ENCODE measurements at regions not wholly inside any gene's neighbourhood (a gene's known extent, or its start where the extent isn't known, plus 50 kb on each side); places are given as distances from the start of the nearest gene placed in this dataset.

DNA sequence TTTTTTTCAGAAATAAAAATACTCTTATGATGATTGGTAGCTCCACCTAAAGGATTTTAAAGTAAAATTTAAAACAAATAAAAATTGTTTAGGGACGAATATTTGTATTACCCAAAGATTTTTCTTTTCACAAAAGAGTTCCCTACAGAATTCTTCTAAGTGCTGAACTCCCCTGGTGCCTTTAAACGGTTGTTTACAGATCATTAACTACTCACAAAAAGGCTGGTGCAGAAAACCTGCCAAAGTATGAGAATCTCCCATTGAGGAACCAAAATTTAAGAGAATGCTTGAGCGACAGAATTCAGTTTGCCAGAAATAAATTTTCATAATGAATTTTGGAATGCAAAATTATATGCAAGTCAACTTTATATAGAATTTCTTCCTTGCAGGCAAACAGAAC is 497.8 kb upstream of the NR2F2 start:
- Histone ChIP-seq H3K36me3 (ENCODE audit: insufficient read depth, low read length) (no peaks in the 10 kb centered on the region), H2AFZ (ENCODE audit: low read depth, low read length) (no peak overlapping the region), H3K4me1 (ENCODE audit: insufficient read depth, low read length) (no peaks in the 10 kb centered on the region), H4K20me1 (ENCODE audit: insufficient read depth, low read length) (no peaks in the 10 kb centered on the region), H3K9me3 (ENCODE audit: insufficient read depth, low read length, severe bottlenecking) (no peaks in the 10 kb centered on the region), H3K9ac (ENCODE audit: low read depth, low read length) (no peak overlapping the region), H3K27ac (ENCODE audit: low read length) (no peak overlapping the region), H3K4me3 (ENCODE audit: low read depth in 1 of 2, low read length in 2 of 2) (no peak overlapping the region), H3K4me2 (ENCODE audit: insufficient read depth, low read length) (no peak overlapping the region), H3K79me2 (ENCODE audit: insufficient read depth, low read length) (no peaks in the 10 kb centered on the region), H3K27me3 (ENCODE audit: insufficient read depth, low read length, poor library complexity) (no peaks in the 10 kb centered on the region)
- no peak for DNase-seq
- TF ChIP-seq EZH2 (IDR thresholded peaks at IDR 0.05; ENCODE audit: borderline replicate concordance, low read depth, low read length, severe bottlenecking) = no peak
- TF ChIP-seq, protein P1, sequence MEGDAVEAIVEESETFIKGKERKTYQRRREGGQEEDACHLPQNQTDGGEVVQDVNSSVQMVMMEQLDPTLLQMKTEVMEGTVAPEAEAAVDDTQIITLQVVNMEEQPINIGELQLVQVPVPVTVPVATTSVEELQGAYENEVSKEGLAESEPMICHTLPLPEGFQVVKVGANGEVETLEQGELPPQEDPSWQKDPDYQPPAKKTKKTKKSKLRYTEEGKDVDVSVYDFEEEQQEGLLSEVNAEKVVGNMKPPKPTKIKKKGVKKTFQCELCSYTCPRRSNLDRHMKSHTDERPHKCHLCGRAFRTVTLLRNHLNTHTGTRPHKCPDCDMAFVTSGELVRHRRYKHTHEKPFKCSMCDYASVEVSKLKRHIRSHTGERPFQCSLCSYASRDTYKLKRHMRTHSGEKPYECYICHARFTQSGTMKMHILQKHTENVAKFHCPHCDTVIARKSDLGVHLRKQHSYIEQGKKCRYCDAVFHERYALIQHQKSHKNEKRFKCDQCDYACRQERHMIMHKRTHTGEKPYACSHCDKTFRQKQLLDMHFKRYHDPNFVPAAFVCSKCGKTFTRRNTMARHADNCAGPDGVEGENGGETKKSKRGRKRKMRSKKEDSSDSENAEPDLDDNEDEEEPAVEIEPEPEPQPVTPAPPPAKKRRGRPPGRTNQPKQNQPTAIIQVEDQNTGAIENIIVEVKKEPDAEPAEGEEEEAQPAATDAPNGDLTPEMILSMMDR (IDR thresholded peaks at IDR 0.05; ENCODE audit: borderline replicate concordance, extremely low read depth, low read length, poor library complexity, severe bottlenecking) = no peak
- ATAC-seq (ENCODE audit: insufficient read depth, low read depth) = no peak

DNA sequence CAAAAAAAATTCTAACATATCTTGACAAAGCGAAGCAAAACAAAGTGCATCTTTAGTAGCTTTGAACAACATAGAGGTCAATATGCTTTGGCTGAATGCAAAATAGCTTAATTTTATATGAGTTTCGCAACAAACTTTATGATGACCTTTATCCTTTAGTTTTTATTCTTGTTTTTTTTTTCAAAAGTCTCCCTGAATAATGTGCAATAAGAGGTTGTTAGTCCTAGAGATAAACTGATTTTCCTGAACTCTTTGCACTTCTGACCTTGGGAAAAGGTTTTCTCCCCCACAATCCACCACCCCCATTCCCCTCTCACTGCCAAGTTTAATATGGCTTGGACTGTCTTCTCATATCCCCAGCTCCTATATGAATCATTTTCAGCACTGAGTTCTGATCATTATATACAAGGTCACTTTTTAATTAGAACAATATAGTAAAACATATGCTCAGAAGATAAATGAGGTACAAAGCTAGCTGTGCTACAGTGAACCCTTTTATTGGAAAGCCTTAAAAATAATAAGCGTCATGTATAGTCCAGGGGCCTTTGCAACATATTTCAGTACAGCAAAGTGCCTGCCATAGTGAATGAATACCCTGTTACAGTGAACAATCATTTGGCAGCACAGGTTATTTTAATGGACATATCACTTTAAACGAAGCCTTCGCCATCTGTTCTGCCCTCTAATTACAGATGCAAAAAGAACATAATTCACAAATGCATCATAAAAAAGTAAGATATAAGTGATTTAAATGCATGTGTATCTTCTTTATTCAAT is 496.3 kb upstream of the NR2F2 start:
- H3K36me3 ChIP-seq (ENCODE audit: insufficient read depth, low read length) = no peaks in the 10 kb centered on the region
- peaks cover 5% of the 10 kb centered on the region for H3K4me1 ChIP-seq (ENCODE audit: insufficient read depth, low read length)
- H2AFZ ChIP-seq (ENCODE audit: low read depth, low read length) = no peak overlapping the region
- DNase-seq (no peak), ATAC-seq (ENCODE audit: insufficient read depth, low read depth) (no peak)
- no peaks in the 10 kb centered on the region for H4K20me1 ChIP-seq (ENCODE audit: insufficient read depth, low read length)
- no peaks in the 10 kb centered on the region for H3K79me2 ChIP-seq (ENCODE audit: insufficient read depth, low read length)
- H3K4me3 ChIP-seq (ENCODE audit: low read depth in 1 of 2, low read length in 2 of 2) = no peak overlapping the region
- no peak for TF ChIP-seq EZH2 (IDR thresholded peaks at IDR 0.05; ENCODE audit: borderline replicate concordance, low read depth, low read length, severe bottlenecking)
- TF ChIP-seq, protein P1 (IDR thresholded peaks at IDR 0.05; ENCODE audit: borderline replicate concordance, extremely low read depth, low read length, poor library complexity, severe bottlenecking) = no peak
- no peak overlapping the region for H3K27ac ChIP-seq (ENCODE audit: low read length)
- no peaks in the 10 kb centered on the region for H3K9me3 ChIP-seq (ENCODE audit: insufficient read depth, low read length, severe bottlenecking)
- no peaks in the 10 kb centered on the region for H3K27me3 ChIP-seq (ENCODE audit: insufficient read depth, low read length, poor library complexity)
- no peak overlapping the region for H3K4me2 ChIP-seq (ENCODE audit: insufficient read depth, low read length)
- H3K9ac ChIP-seq (ENCODE audit: low read depth, low read length) = no peak overlapping the region

DNA sequence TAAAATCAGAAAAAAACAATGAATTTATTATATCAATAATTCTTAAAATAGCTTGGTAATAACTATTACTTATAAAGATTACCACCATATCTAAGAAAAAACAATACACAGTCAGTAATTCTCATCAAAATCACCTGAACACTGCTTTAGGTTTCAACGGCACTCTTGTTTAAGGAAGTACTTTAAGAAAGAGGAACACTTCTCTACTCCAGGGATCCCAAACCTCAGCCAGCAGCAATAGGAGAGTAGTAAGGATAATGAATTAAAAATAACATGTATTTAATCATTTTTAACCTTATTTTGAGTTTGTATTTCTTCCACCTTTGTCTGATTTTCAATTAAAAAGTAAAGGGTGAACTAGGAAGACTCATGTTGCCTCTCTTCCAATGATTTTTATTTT is 494.0 kb upstream of the NR2F2 start:
- no peaks in the 10 kb centered on the region for H3K27me3 ChIP-seq (ENCODE audit: insufficient read depth, low read length, poor library complexity)
- no peak overlapping the region for H3K27ac ChIP-seq (ENCODE audit: low read length)
- no peak for DNase-seq
- no peaks in the 10 kb centered on the region for H3K79me2 ChIP-seq (ENCODE audit: insufficient read depth, low read length)
- H3K4me2 ChIP-seq (ENCODE audit: insufficient read depth, low read length) = no peak overlapping the region
- no peak overlapping the region for H2AFZ ChIP-seq (ENCODE audit: low read depth, low read length)
- no peaks in the 10 kb centered on the region for H4K20me1 ChIP-seq (ENCODE audit: insufficient read depth, low read length)
- no peak overlapping the region for H3K9ac ChIP-seq (ENCODE audit: low read depth, low read length)
- no peak for ATAC-seq (ENCODE audit: insufficient read depth, low read depth)
- TF ChIP-seq, protein P1 (IDR thresholded peaks at IDR 0.05; ENCODE audit: borderline replicate concordance, extremely low read depth, low read length, poor library complexity, severe bottlenecking) = no peak
- no peak for TF ChIP-seq EZH2 (IDR thresholded peaks at IDR 0.05; ENCODE audit: borderline replicate concordance, low read depth, low read length, severe bottlenecking)
- no peaks in the 10 kb centered on the region for H3K36me3 ChIP-seq (ENCODE audit: insufficient read depth, low read length)
- peaks cover 19% of the 10 kb centered on the region for H3K4me1 ChIP-seq (ENCODE audit: insufficient read depth, low read length)
- H3K4me3 ChIP-seq (ENCODE audit: low read depth in 1 of 2, low read length in 2 of 2) = no peak overlapping the region
- H3K9me3 ChIP-seq (ENCODE audit: insufficient read depth, low read length, severe bottlenecking) = no peaks in the 10 kb centered on the region
